Memory B cell (primary cell): ENCODE measurements at regions not wholly inside any gene's neighbourhood (a gene's known extent, or its start where the extent isn't known, plus 50 kb on each side); places are given as distances from the start of the nearest gene placed in this dataset.

Experiments
- ATAC-seq: fragments of 150-1000 bp; cut with Tn5 transposase; 2 replicates; pipeline ENCODE4 v1.10.0; 2021; ENCODE audit warnings: low read depth, mild to moderate bottlenecking, moderate library complexity
- DNase-seq, 2 donors: peaks; one replicate each; pipeline ENCODE4 v3.0.0; 2022; ENCODE audit warnings: low spot score in 2 of 2
- H3K27ac Mint-ChIP-seq: one replicate; pipeline ENCODE4 v1.8.0; 2022; ENCODE audit warnings: mild to moderate bottlenecking, moderate library complexity, mixed read lengths
- H3K27me3 Mint-ChIP-seq: one replicate; pipeline ENCODE4 v1.8.0; 2022; ENCODE audit warnings: mixed read lengths
- H3K36me3 Mint-ChIP-seq: one replicate; pipeline ENCODE4 v1.8.0; 2022; ENCODE audit warnings: mild to moderate bottlenecking, mixed read lengths
- H3K4me1 Mint-ChIP-seq: one replicate; pipeline ENCODE4 v1.8.0; 2022; ENCODE audit warnings: mixed read lengths
- H3K4me3 Mint-ChIP-seq: one replicate; pipeline ENCODE4 v1.8.0; 2022; ENCODE audit warnings: mild to moderate bottlenecking, moderate library complexity, mixed read lengths
- H3K9me3 Mint-ChIP-seq: one replicate; pipeline ENCODE4 v1.8.0; 2022; ENCODE audit warnings: mixed read lengths

DNA sequence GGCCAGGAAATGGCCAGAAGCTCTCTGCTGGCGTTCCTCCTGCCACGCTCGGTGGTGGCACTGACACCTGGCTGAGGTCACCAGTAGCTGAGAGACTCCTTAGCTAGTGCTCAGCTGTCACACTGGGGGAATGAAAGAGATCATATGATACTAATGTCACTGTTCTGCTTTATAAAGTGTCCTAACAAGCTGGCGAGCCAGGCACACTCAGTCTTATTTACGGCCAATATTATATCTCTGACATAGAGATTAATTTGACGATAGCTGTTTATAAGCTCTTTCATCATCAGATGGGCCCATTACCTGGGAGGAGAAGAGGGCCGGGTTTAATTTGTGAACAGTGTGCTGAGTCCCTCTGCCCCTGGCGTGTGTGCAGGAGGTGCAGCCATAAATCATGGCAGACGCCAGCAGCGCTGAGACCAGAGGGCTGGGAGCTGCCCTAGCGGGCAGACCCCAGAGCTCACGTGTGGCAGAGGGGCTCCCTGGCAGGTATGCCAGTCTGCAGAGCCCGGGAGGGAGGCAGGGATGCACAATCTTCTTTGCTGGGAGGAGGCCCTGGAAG, 246.5 kb downstream of the HAUS1 start:
- peaks cover 3% of the 10 kb centered on the region for H3K27me3 Mint-ChIP-seq
- DNase-seq (no peak), ATAC-seq (no peak)
- H3K36me3 Mint-ChIP-seq: no peaks in the 10 kb centered on the region
- no peak overlapping the region for H3K27ac Mint-ChIP-seq
- peaks cover 4% of the 10 kb centered on the region for H3K4me1 Mint-ChIP-seq
- H3K4me3 Mint-ChIP-seq: no peak overlapping the region
- no peaks in the 10 kb centered on the region for H3K9me3 Mint-ChIP-seq

DNA sequence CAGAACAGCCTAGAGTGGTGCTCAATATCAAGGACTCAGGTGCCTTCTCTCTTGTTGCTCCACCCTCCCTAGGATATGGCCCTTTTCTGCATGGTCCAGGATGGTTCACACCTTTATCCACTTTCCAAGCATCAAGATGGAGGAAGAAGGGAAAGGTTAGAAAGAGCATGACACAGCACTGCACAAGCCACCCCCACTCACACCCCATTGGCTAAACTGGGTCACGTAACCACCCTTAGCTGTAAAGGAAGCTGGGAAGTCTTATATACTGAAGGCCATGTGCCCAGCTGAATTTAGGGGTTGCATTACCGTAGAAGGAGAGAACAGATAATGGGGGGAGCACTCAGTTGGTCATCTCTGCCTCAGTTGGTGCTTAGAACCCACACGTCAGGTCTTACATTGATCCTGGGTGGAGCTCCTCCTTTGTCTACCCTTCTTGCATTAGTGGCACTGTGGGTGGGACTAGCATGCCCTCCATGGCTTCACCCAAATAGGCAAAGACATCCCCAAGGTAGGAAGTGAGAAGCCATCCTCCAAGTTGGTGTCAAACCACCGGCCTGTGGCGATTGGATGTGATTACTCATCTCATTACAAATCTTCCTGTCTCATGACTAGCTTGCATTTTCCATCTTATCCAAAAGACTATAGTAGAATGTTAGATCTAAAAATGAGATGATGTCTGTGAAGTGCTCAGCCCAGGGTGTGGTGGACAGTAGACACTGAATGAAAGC, 248.5 kb downstream of the HAUS1 start:
- peaks cover 5% of the 10 kb centered on the region for H3K27me3 Mint-ChIP-seq

GRCh38 chr18:46353460-46353859, 249.3 kb downstream of the HAUS1 start:
- H3K9me3 Mint-ChIP-seq: no peaks in the 10 kb centered on the region
- no peaks in the 10 kb centered on the region for H3K4me1 Mint-ChIP-seq
- ATAC-seq: no peak
- no peak overlapping the region for H3K27ac Mint-ChIP-seq
- no peak for DNase-seq
- no peaks in the 10 kb centered on the region for H3K36me3 Mint-ChIP-seq
- peaks cover 5% of the 10 kb centered on the region for H3K27me3 Mint-ChIP-seq
- no peak overlapping the region for H3K4me3 Mint-ChIP-seq

More for the DNA sequence above, 248.5 kb downstream of the HAUS1 start:
- Mint-ChIP-seq H3K4me1 (no peaks in the 10 kb centered on the region), H3K36me3 (no peaks in the 10 kb centered on the region), H3K27ac (no peak overlapping the region), H3K9me3 (no peaks in the 10 kb centered on the region), H3K4me3 (no peak overlapping the region)
- ATAC-seq: no peak
- DNase-seq: no peak

- DNase-seq (no peak), ATAC-seq (no peak)
- Mint-ChIP-seq H3K36me3 (no peaks in the 10 kb centered on the region), H3K27me3 (peaks cover 5% of the 10 kb centered on the region), H3K4me3 (no peak overlapping the region), H3K27ac (no peak overlapping the region), H3K4me1 (no peaks in the 10 kb centered on the region), H3K9me3 (peaks cover 3% of the 10 kb centered on the region)
These were observed 252.3 kb downstream of the HAUS1 start for GRCh38 chr18:46356278-46357033.

- Mint-ChIP-seq H3K27ac (no peak overlapping the region), H3K4me1 (no peaks in the 10 kb centered on the region), H3K36me3 (no peaks in the 10 kb centered on the region), H3K9me3 (peaks cover 3% of the 10 kb centered on the region), H3K27me3 (peaks cover 8% of the 10 kb centered on the region), H3K4me3 (no peak overlapping the region)
- ATAC-seq (no peak), DNase-seq (no peak)
These were observed 256.0 kb downstream of the HAUS1 start for GRCh38 chr18:46360102-46360699.

GRCh38 chr18:46360866-46361265, 256.7 kb downstream of the HAUS1 start:
- Mint-ChIP-seq H3K36me3 (no peaks in the 10 kb centered on the region), H3K27ac (no peak overlapping the region), H3K4me3 (no peak overlapping the region), H3K4me1 (no peaks in the 10 kb centered on the region), H3K27me3 (peaks cover 7% of the 10 kb centered on the region), H3K9me3 (peaks cover 3% of the 10 kb centered on the region)
- ATAC-seq: no peak
- no peak for DNase-seq

DNA sequence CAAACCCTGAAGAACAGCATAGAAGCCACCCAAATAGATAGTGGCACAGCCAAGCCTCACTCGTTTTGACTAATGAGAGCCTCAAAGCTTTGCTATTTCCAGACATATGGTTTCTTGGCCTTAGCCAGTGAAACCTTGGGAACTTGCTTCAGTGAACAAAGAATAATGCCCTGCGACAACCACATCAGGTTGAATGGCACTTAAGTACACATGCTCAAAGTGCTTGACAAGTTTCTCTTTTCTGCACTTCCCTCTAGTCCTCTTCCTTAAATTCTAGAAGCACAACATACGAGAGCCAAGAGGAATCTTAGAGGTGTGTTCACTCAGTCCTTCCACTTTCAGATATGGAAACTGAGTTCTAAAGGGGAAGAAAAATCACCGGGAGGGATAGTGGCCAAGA, 258.3 kb downstream of the HAUS1 start:
- no peaks in the 10 kb centered on the region for H3K36me3 Mint-ChIP-seq
- peaks cover 3% of the 10 kb centered on the region for H3K9me3 Mint-ChIP-seq
- H3K27me3 Mint-ChIP-seq: peaks cover 6% of the 10 kb centered on the region
- H3K27ac Mint-ChIP-seq: no peak overlapping the region
- no peak overlapping the region for H3K4me3 Mint-ChIP-seq
- no peak for ATAC-seq
- DNase-seq: no peak
- H3K4me1 Mint-ChIP-seq: no peaks in the 10 kb centered on the region

- ATAC-seq (no peak), DNase-seq (no peak)
- H3K9me3 Mint-ChIP-seq: peaks cover 2% of the 10 kb centered on the region
- H3K27ac Mint-ChIP-seq: no peak overlapping the region
- H3K27me3 Mint-ChIP-seq: peaks cover 7% of the 10 kb centered on the region
- H3K4me1 Mint-ChIP-seq: no peaks in the 10 kb centered on the region
- H3K4me3 Mint-ChIP-seq: no peak overlapping the region
- no peaks in the 10 kb centered on the region for H3K36me3 Mint-ChIP-seq
These were observed 259.9 kb downstream of the HAUS1 start for GRCh38 chr18:46364048-46364447.

GRCh38 chr18:46366201-46366600, 262.0 kb downstream of the HAUS1 start:
- DNase-seq: no peak
- peaks cover 1% of the 10 kb centered on the region for H3K9me3 Mint-ChIP-seq
- no peaks in the 10 kb centered on the region for H3K36me3 Mint-ChIP-seq
- ATAC-seq: no peak
- no peak overlapping the region for H3K27ac Mint-ChIP-seq
- no peaks in the 10 kb centered on the region for H3K4me1 Mint-ChIP-seq
- H3K27me3 Mint-ChIP-seq: peaks cover 7% of the 10 kb centered on the region
- H3K4me3 Mint-ChIP-seq: no peak overlapping the region

GRCh38 chr18:46366751-46367376, 262.7 kb downstream of the HAUS1 start:
- ATAC-seq (no peak), DNase-seq (no peak)
- no peaks in the 10 kb centered on the region for H3K4me1 Mint-ChIP-seq
- H3K4me3 Mint-ChIP-seq: no peak overlapping the region
- H3K36me3 Mint-ChIP-seq: no peaks in the 10 kb centered on the region
- peaks cover 4% of the 10 kb centered on the region for H3K27me3 Mint-ChIP-seq
- H3K9me3 Mint-ChIP-seq: peaks cover 1% of the 10 kb centered on the region
- H3K27ac Mint-ChIP-seq: no peak overlapping the region

DNA sequence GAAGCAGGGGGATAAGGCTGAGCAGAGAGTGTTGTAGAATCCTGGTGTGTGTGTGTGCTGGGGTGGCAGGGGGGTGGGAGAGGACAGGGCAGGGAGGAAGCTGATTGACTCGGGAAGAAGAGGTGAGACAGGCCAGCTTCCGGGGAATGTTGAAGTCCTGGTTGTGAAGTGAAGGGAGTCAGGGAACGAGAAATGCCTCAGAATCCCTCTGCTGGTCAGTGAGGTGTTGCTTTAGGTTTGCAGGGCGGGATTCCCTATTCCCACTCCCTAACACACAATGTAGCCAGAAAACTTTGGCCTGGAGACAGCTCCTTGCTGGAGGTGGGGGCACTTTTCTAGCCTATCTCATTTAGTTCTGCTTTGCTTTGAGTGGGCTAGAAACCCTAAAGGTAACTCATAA, 265.1 kb downstream of the HAUS1 start:
- peaks cover 4% of the 10 kb centered on the region for H3K27me3 Mint-ChIP-seq
- no peaks in the 10 kb centered on the region for H3K36me3 Mint-ChIP-seq
- peaks cover 1% of the 10 kb centered on the region for H3K9me3 Mint-ChIP-seq
- H3K4me1 Mint-ChIP-seq: no peaks in the 10 kb centered on the region
- no peak overlapping the region for H3K4me3 Mint-ChIP-seq
- no peak overlapping the region for H3K27ac Mint-ChIP-seq
- no peak for DNase-seq
- ATAC-seq: no peak

DNA sequence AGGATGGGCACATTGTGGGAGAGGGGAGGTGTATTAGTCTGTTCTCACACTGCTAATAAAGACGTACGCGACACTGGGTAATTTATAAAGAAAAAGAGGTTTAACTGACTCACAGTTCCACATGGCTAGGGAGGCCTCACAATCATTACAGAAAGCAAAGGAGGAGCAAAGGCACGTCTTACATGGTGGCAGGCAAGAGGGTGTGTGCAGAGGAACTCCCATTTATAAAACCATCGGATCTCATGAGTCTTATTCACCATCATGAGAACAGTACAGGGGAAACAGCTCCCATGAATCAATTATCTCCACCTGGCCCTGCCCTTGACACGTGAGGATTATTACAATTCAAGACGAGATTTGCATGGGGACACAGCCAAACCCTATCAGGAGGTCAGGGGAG, 266.7 kb downstream of the HAUS1 start:
- DNase-seq (no peak), ATAC-seq (no peak)
- Mint-ChIP-seq H3K27me3 (peaks cover 2% of the 10 kb centered on the region), H3K9me3 (peaks cover 1% of the 10 kb centered on the region), H3K36me3 (no peaks in the 10 kb centered on the region), H3K4me1 (no peaks in the 10 kb centered on the region), H3K27ac (no peak overlapping the region), H3K4me3 (no peak overlapping the region)

DNA sequence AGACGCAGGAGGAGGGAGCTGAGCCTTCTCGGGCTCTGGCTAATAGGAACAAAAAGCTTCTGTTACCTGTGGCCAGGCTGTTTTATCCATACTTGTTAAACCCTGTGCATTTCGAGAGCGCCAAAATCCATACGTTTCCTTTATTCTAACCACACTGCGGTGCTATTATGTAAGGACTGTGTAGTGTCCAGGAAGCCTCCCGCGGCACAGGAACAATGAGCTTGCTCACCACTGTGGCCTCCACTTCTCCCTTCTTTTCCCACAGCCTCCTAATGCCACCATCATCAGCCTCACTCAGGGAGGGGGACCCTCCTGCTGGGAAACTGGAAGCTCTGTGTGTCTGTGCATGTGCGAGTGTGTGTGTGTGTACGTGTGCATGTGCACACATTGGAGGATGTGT, 268.5 kb downstream of the HAUS1 start:
- no peaks in the 10 kb centered on the region for H3K4me1 Mint-ChIP-seq
- H3K9me3 Mint-ChIP-seq: peaks cover 1% of the 10 kb centered on the region
- peaks cover 6% of the 10 kb centered on the region for H3K27me3 Mint-ChIP-seq
- DNase-seq: no peak
- no peak overlapping the region for H3K27ac Mint-ChIP-seq
- ATAC-seq: no peak
- H3K4me3 Mint-ChIP-seq: no peak overlapping the region
- no peaks in the 10 kb centered on the region for H3K36me3 Mint-ChIP-seq

DNA sequence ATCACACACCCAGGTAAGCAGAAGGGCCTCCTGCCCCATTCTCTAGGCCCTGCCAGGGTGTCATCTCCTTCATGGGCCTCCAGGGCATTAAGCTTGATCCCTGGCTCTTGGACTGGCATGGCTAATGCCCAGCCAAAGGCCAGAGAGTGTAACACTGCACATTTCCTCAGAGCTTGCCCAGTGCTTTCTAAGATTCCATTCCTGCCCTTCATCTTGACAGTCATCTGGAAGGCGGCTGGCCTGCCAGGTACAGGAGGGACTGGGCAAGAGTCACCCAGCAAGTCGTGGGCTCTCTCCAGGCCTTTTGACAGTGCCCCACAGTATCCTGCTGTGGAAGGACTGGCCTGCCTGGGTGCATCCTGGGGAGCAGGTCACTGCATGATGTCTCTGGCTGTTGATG, 268.9 kb downstream of the HAUS1 start:
- Mint-ChIP-seq H3K4me3 (no peak overlapping the region), H3K4me1 (no peaks in the 10 kb centered on the region), H3K27ac (no peak overlapping the region), H3K9me3 (peaks cover 1% of the 10 kb centered on the region), H3K27me3 (peaks cover 7% of the 10 kb centered on the region), H3K36me3 (no peaks in the 10 kb centered on the region)
- DNase-seq (no peak), ATAC-seq (no peak)
